ENCODE measurements at regions not wholly inside any gene's neighbourhood (a gene's known extent, or its start where the extent isn't known, plus 50 kb on each side); places are given as distances from the start of the nearest gene placed in this dataset.

DNA sequence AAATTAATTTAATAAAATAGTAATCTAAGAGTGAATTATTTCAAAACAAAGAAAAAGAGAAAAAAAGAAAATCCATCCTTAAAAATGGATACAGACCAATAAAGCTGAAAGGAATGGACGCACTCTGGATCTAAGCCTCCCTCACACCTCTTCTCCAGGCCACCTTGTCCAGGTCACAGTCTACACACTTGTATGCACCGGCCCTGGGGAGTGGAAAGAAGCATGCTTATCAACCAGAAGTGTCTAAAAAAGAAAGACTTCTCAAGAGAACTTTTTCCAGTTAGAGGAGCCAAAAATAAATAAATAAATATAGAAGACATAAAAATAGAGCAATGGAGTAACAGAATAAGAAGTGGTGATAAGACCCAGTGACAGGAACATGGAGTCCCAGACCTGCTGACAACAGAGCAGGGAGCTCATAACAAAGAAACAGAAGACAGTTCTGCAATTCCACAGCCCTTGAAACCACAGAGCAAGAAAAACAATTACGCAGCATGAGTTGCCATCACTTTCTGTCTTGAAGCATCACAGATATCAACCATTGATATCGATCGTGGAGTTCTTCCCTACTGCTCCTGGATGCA lies 311.7 kb upstream of the NFE2L3 start:
- TF ChIP-seq, protein P1, sequence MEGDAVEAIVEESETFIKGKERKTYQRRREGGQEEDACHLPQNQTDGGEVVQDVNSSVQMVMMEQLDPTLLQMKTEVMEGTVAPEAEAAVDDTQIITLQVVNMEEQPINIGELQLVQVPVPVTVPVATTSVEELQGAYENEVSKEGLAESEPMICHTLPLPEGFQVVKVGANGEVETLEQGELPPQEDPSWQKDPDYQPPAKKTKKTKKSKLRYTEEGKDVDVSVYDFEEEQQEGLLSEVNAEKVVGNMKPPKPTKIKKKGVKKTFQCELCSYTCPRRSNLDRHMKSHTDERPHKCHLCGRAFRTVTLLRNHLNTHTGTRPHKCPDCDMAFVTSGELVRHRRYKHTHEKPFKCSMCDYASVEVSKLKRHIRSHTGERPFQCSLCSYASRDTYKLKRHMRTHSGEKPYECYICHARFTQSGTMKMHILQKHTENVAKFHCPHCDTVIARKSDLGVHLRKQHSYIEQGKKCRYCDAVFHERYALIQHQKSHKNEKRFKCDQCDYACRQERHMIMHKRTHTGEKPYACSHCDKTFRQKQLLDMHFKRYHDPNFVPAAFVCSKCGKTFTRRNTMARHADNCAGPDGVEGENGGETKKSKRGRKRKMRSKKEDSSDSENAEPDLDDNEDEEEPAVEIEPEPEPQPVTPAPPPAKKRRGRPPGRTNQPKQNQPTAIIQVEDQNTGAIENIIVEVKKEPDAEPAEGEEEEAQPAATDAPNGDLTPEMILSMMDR (IDR thresholded peaks at IDR 0.05; ENCODE audit: insufficient read depth, low read length, poor library complexity, severe bottlenecking), result no peak
- no peaks in the 10 kb centered on the region; the same call in 1 of the 2 replicates for H3K27me3 ChIP-seq (replicated peaks; ENCODE audit: control insufficient read depth, insufficient read depth, low read length)
- no peak for DNase-seq (ENCODE audit: extremely low read depth, insufficient read length)

DNA sequence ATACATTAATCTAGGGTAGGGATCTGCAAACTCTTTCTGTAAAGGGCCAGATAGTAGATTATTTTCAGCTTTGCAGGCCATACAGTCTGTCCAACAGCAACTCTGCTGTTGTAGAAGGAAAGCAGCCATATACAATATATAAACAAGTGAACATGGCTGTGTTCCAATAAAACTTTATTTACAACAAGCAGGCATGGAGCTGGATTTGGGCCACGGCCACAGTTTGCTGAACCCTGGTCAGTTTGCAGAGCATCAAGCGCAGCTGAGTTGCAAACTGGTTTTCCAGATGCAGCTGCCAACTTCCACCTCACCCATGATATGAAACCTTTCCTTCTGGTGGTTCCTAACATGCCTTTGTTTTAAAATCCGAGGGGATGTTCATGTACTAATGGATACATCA lies 310.4 kb upstream of the NFE2L3 start:
- no peaks in the 10 kb centered on the region for H3K36me3 ChIP-seq (ENCODE audit: control insufficient read depth, insufficient read depth, low read length)
- TF ChIP-seq, protein P1 (IDR thresholded peaks at IDR 0.05; ENCODE audit: insufficient read depth, low read length, poor library complexity, severe bottlenecking), result no peak
- H3K4me3 ChIP-seq (replicated peaks; ENCODE audit: low read depth, low read length), result no peak overlapping the region
- H3K27me3 ChIP-seq (replicated peaks; ENCODE audit: control insufficient read depth, insufficient read depth, low read length), result peaks cover 2% of the 10 kb centered on the region
- DNase-seq (ENCODE audit: extremely low read depth, insufficient read length), result no peak

More for the DNA sequence above, 311.7 kb upstream of the NFE2L3 start:
- H3K36me3 ChIP-seq (ENCODE audit: control insufficient read depth, insufficient read depth, low read length), result no peaks in the 10 kb centered on the region
- H3K4me3 ChIP-seq (replicated peaks; ENCODE audit: low read depth, low read length), result no peak overlapping the region

DNA sequence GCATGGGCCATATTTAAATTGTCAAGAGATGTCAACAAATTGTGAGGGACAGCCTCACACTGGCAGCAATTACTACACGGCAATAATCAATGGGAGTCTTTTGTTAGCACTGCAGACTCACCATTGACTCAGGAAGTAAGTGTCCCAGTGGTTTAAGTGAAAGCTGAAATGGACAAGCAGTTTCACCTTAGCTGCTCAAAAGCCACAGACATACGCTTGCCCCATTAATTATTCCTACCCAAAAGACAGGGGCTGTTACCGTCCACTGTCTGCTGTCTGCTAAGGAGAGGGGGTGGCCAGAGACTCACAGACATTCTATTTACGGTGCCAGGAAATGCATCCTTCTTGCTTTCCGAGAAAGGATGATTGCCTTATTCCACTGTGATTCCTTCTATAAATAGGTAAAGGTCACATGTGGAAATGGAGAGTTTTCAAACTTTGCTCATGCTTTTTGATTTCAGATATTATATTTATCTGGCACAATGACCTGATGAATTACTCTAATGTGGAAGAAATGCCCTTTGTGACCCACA lies 309.7 kb upstream of the NFE2L3 start:
- TF ChIP-seq, protein P1 (IDR thresholded peaks at IDR 0.05; ENCODE audit: insufficient read depth, low read length, poor library complexity, severe bottlenecking), result no peak
- H3K4me3 ChIP-seq (replicated peaks; ENCODE audit: low read depth, low read length), result no peak overlapping the region
- H3K27me3 ChIP-seq (replicated peaks; ENCODE audit: control insufficient read depth, insufficient read depth, low read length), result peaks cover 2% of the 10 kb centered on the region
- H3K36me3 ChIP-seq (ENCODE audit: control insufficient read depth, insufficient read depth, low read length), result no peaks in the 10 kb centered on the region
- DNase-seq (ENCODE audit: extremely low read depth, insufficient read length), result no peak

DNA sequence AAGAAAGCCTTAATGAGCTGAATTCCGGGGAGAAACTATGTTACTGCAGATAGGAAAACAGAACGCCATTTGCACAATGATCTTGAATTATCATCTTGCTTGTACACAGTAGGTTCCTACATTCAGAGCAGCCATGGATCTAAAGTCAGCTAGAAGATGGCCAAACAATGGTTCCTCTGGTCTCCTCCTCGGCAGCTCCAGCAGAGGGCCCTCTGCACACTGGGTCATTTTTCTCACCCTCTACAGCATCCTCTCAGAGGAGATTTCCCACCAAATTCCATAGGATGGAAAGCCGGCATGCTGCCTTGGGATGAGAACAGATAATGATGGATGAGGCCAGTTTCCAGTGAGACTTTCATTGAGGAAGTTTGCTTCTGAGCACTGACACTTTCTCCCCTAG lies 308.5 kb upstream of the NFE2L3 start:
- H3K27me3 ChIP-seq (replicated peaks; ENCODE audit: control insufficient read depth, insufficient read depth, low read length), result peaks cover 2% of the 10 kb centered on the region
- no peak overlapping the region for H3K4me3 ChIP-seq (replicated peaks; ENCODE audit: low read depth, low read length)
- TF ChIP-seq, protein P1 (IDR thresholded peaks at IDR 0.05; ENCODE audit: insufficient read depth, low read length, poor library complexity, severe bottlenecking), result peak; percentile 17
- DNase-seq (ENCODE audit: extremely low read depth, insufficient read length), result no peak
- no peaks in the 10 kb centered on the region for H3K36me3 ChIP-seq (ENCODE audit: control insufficient read depth, insufficient read depth, low read length)

DNA sequence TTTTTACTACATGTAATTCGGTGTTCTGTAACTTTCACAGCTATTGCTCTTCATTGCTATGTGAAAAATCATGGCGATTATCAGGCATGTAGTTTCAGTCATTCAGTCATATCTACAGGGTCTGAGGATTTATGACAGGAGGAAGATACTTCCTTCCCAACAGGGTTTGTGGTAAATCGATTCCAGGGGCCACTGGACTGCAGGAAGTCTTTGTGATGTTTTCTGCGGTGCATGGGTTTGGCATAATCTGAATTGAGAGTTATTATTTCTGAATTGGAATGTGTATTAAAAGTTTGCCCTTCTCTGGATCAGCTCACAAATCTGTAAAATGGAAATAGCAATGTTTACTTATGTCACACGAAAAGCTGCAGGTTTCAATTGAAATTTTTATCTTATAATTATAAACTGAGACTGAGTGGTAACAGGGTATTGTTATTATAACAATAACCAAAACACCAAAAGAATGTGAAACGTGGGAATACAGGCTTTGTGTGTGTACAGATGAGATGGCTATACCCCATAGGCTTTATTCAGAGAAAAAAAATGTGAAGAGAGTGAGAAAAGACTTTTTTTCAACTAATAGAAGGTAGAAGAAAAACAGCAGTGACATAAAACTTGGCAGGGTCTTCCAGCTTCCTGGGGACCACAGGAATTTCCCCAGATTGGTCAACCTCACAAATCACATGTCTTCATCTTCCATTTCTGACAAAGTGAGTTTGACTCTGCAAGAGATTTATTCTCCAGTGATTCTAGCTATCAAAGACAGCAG lies 307.7 kb upstream of the NFE2L3 start:
- Histone ChIP-seq H3K27me3 (replicated peaks; ENCODE audit: control insufficient read depth, insufficient read depth, low read length) (peaks cover 2% of the 10 kb centered on the region), H3K4me3 (replicated peaks; ENCODE audit: low read depth, low read length) (no peak overlapping the region), H3K36me3 (ENCODE audit: control insufficient read depth, insufficient read depth, low read length) (no peaks in the 10 kb centered on the region)
- TF ChIP-seq, protein P1 (IDR thresholded peaks at IDR 0.05; ENCODE audit: insufficient read depth, low read length, poor library complexity, severe bottlenecking), result no peak
- DNase-seq (ENCODE audit: extremely low read depth, insufficient read length), result no peak

Data from GM06990 (cell line).